ENCODE measurements at regions not wholly inside any gene's neighbourhood (a gene's known extent, or its start where the extent isn't known, plus 50 kb on each side); places are given as distances from the start of the nearest gene placed in this dataset.

DNA sequence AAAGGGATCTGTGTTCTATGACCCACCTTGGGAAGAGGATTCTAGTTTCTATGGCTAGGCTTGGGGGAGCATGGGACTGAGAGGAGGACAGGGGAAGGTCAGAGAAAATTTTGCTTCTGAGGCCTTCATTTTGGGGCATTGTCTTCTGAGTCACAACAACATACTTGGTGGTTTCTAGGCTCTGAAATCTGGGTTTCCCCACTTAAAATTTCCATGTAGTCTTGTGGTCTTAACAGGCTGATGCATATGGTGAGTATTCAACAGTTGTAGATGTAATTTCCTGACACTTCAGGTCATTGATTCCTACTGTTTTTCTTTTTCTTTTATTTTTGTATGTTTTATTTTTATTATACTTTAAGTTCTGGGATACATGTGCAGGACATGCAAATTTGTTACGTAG, 88.5 kb downstream of the ANKRD7 start:
- TF ChIP-seq, protein P1, sequence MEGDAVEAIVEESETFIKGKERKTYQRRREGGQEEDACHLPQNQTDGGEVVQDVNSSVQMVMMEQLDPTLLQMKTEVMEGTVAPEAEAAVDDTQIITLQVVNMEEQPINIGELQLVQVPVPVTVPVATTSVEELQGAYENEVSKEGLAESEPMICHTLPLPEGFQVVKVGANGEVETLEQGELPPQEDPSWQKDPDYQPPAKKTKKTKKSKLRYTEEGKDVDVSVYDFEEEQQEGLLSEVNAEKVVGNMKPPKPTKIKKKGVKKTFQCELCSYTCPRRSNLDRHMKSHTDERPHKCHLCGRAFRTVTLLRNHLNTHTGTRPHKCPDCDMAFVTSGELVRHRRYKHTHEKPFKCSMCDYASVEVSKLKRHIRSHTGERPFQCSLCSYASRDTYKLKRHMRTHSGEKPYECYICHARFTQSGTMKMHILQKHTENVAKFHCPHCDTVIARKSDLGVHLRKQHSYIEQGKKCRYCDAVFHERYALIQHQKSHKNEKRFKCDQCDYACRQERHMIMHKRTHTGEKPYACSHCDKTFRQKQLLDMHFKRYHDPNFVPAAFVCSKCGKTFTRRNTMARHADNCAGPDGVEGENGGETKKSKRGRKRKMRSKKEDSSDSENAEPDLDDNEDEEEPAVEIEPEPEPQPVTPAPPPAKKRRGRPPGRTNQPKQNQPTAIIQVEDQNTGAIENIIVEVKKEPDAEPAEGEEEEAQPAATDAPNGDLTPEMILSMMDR (IDR thresholded peaks at IDR 0.05; ENCODE audit: insufficient read depth, low read length) = no peak
- DNase-seq (ENCODE audit: low read depth) = no peak
- H3K4me3 ChIP-seq (ENCODE audit: low read depth, low read length) = no peak overlapping the region

DNA sequence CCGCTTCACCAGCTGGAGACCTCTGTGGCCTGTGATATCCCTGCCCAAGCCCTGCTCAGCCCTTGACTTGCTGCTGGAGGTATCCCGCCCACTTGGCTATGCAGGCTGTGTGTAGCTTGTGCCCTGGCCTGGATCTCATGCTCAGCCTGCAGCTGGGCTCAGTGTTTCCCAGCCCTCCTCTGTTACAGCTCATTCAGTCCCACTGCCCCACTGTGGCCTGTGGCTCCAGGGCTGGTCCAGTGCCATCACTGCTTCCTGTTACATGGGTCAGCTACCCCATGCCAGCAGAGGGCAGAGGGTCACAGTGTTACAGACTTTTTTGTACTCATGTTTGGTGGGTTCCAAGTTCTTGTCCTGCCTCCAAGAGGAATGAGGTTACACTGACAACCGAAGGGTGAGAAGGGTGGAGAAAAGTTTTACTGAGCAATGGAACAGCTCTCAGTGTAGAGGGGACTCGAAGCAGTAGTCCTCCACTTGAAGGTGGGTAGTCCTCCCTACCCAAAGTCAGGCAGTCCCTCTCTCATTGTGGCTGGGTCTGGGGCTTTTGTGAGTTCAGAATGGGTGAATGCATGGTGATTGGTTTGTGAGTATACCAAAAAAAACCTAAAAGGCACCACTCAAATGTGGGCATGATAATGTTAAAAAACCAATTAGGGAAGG, 100.4 kb downstream of the ANKRD7 start:
- H3K4me3 ChIP-seq (ENCODE audit: low read depth, low read length) = no peak overlapping the region
- no peak for DNase-seq (ENCODE audit: low read depth)
- TF ChIP-seq, protein P1 (IDR thresholded peaks at IDR 0.05; ENCODE audit: insufficient read depth, low read length) = no peak

DNA sequence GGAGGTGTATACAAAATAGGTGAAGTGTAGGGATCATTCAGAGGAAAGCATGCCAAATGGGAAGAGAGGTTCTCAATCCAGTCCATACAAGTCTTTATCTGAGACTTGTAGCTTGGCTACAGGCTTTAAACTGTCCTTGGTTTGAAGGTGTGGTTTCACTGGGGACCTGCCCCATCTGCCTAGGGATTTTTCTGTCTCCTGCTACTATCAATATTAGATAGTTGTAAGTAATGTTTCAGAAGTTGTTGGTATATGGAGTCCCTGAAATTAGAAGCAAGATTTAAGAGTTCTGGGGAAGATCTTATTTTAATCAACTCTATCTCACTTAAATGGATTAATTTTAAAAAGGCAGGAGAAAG, 100.9 kb downstream of the ANKRD7 start:
- TF ChIP-seq, protein P1 (IDR thresholded peaks at IDR 0.05; ENCODE audit: insufficient read depth, low read length) = no peak

DNA sequence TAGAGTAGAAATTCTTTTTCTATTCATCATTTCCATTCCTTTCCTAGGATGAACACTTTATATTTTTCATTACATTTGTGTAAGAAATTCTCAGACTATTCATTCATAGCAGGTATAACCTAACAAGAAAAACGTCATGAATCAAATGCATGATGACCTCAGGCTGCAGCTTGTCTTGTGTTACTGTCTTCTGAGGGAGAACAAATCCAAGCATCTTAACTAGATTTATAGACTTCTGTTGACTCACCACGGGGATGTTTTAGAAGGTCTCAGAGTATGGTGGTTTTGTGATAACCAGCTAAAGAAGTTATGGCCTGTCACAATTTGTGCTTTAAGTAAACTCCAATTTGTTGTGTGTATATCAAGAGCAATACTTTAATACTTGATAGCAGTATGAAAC, 102.7 kb downstream of the ANKRD7 start:
- TF ChIP-seq, protein P1 (IDR thresholded peaks at IDR 0.05; ENCODE audit: insufficient read depth, low read length) = no peak
- no peak overlapping the region for H3K4me3 ChIP-seq (ENCODE audit: low read depth, low read length)
- no peak for DNase-seq (ENCODE audit: low read depth)

More for the DNA sequence above, 100.9 kb downstream of the ANKRD7 start:
- no peak for DNase-seq (ENCODE audit: low read depth)
- H3K4me3 ChIP-seq (ENCODE audit: low read depth, low read length) = no peak overlapping the region

DNA sequence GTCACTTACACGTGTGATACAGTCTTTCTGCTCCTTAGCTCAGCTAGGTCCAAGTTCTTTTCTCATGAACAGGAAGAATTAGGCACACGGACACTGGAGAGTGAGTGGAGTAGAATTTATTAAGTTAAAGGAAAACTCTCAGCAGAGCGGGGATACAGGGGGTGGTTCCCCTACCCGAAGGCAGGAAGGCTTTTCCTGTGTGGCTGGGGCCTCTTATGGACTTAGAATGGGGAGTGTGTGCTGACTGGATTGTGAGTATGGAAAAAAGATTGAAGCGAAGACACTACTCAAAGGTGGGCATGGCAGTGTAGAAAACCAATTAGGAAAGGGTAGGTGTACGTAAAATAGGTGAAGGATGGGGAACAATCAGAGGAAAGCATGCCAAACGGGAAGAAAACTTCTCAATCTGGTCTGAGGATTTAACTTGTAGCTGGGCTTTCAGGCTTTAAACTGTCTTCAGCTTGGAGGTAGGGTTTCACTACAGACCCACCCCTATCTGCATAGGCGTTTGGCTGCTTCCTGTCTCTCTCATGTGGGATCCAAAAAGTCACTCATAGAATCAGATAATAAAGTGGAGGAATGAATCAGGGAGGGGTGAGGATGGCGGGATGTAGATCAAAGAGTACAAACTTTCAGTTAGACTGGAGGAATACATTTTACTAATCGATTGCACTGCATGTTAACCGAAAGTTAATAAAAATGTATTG, 104.2 kb downstream of the ANKRD7 start:
- TF ChIP-seq, protein P1 (IDR thresholded peaks at IDR 0.05; ENCODE audit: insufficient read depth, low read length) = no peak
- DNase-seq (ENCODE audit: low read depth) = no peak
- no peak overlapping the region for H3K4me3 ChIP-seq (ENCODE audit: low read depth, low read length)

DNA sequence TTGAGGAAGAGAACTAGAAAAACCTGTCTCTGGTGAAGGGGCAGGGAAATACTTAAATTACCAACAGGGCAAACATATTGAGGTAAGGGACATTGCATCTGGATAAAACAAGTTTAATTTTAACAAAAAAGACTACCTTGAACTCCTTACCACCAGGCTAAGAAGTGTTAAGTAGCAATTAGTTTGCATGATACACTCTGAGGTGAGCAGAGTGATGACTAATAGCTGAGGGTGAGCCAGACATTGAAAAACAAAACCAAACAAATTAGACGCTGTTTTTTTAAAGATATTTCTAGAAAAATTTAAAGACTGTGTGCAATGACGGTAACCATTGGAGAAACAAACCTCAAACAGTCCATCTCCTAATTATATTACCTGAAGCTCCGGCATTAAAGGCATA, 105.9 kb downstream of the ANKRD7 start:
- DNase-seq (ENCODE audit: low read depth) = no peak
- TF ChIP-seq, protein P1 (IDR thresholded peaks at IDR 0.05; ENCODE audit: insufficient read depth, low read length) = no peak
- no peak overlapping the region for H3K4me3 ChIP-seq (ENCODE audit: low read depth, low read length)

All from fibroblast of the aortic adventitia (primary cell).